Loucy (cell line): ENCODE measurements at regions not wholly inside any gene's neighbourhood (a gene's known extent, or its start where the extent isn't known, plus 50 kb on each side); places are given as distances from the start of the nearest gene placed in this dataset.

Experiments used
- H2AFZ ChIP-seq: fragments of 200-600 bp; sonication (generic); 2 replicates; pipeline ENCODE4 v1.6.0; 2016; ENCODE audit warnings: antibody characterized with exemption, mild to moderate bottlenecking, low read length, moderate library complexity
- H3F3A ChIP-seq: fragments of 200-600 bp; 2 replicates; pipeline ENCODE4 v1.6.0; 2016; ENCODE audit warnings: antibody characterized with exemption, low read depth, mild to moderate bottlenecking
- H3K27me3 ChIP-seq: fragments of 200-600 bp; sonication (generic); 2 replicates; pipeline ENCODE4 v1.6.1; 2014; ENCODE audit warnings: low read length, mild to moderate bottlenecking; ENCODE audit not compliant: insufficient read depth, poor library complexity, severe bottlenecking
- H3K36me3 ChIP-seq: fragments of 200-600 bp; sonication (generic); 2 replicates; pipeline ENCODE4 v1.6.1; 2016; ENCODE audit warnings: low read length; ENCODE audit not compliant: insufficient read depth
- H3K4me1 ChIP-seq: fragments of 200-600 bp; sonication (generic); 2 replicates; pipeline ENCODE4 v1.5.1; 2014; ENCODE audit warnings: low read length, mild to moderate bottlenecking; ENCODE audit not compliant: insufficient read depth, poor library complexity, severe bottlenecking
- H3K4me2 ChIP-seq: fragments of 200-600 bp; sonication (generic); 2 replicates; pipeline ENCODE4 v1.6.0; 2014; ENCODE audit warnings: antibody characterized with exemption, low read length, low read depth, mild to moderate bottlenecking; ENCODE audit not compliant: poor library complexity, severe bottlenecking
- H3K4me3 ChIP-seq: fragments of 200-600 bp; sonication (generic); 2 replicates; pipeline ENCODE4 v1.5.1; 2014; ENCODE audit warnings: low read length, mild to moderate bottlenecking, mixed read lengths; ENCODE audit not compliant: poor library complexity, severe bottlenecking
- H3K79me2 ChIP-seq: fragments of 200-600 bp; sonication (generic); 2 replicates; pipeline ENCODE4 v1.6.1; 2014; ENCODE audit warnings: low read length; ENCODE audit not compliant: insufficient read depth
- H3K9ac ChIP-seq: fragments of 200-600 bp; sonication (generic); 2 replicates; pipeline ENCODE4 v1.6.0; 2014; ENCODE audit warnings: mild to moderate bottlenecking, low read depth, low read length, moderate library complexity; ENCODE audit not compliant: poor library complexity, severe bottlenecking
- H3K9me2 ChIP-seq: fragments of 200-600 bp; sonication (generic); replicated peaks from 2 replicates; pipeline ENCODE4 v1.6.1; 2016; ENCODE audit warnings: low read depth, low read length, mixed read lengths
- H3K9me3 ChIP-seq: fragments of 200-600 bp; sonication (generic); 2 replicates; pipeline ENCODE4 v1.6.1; 2014; ENCODE audit warnings: mild to moderate bottlenecking, antibody characterized with exemption, low read length, low read depth; ENCODE audit not compliant: insufficient read depth
- H4K20me1 ChIP-seq: fragments of 200-600 bp; sonication (generic); 2 replicates; pipeline ENCODE4 v1.6.0; 2014; ENCODE audit warnings: antibody characterized with exemption, low read length, mild to moderate bottlenecking; ENCODE audit not compliant: insufficient read depth, poor library complexity, severe bottlenecking
- EZH2phosphoT487 ChIP-seq: fragments of 200-600 bp; IDR thresholded peaks from 2 replicates; pipeline ENCODE4 v1.6.1; 2018; ENCODE audit warnings: antibody characterized with exemption, mild to moderate bottlenecking, moderate library complexity, borderline replicate concordance
- TF ChIP-seq, protein P1 (sequence below): fragments of 200-600 bp; sonication (generic); conservative IDR thresholded peaks from 2 replicates; pipeline ENCODE4 v1.5.1; 2014; ENCODE audit warnings: mild to moderate bottlenecking, antibody characterized with exemption, low read length

DNA sequence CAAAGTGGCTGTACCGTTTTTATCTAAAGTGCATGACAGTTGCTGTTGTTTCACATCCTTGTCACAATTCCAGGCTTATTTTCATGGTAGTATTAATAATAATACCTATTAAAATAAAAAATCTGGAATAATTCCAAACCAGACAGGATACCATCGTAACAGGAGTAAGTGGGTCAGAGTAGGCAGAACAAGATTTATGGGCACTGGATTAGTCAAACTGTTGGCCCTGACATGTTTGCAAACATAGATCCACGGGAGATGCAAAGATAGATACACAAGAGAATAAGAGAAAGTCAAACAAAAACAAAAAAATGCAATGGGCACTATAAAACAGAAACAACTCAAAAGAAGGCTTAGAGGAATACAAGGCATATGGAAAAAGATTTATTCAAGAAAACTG lies 449.5 kb upstream of the HS3ST1 start:
- Histone ChIP-seq H3F3A (no peaks in the 10 kb centered on the region), H3K36me3 (no peaks in the 10 kb centered on the region), H3K4me3 (no peak overlapping the region), H2AFZ (no peak overlapping the region), H3K79me2 (no peaks in the 10 kb centered on the region), H4K20me1 (no peaks in the 10 kb centered on the region), H3K9me3 (0 out of 2 replicates have a peak, but pooled peaks cover 3% of the 10 kb centered on the region), H3K9me2 (no peaks in the 10 kb centered on the region), H3K27me3 (no peaks in the 10 kb centered on the region), H3K4me1 (no peaks in the 10 kb centered on the region), H3K4me2 (no peak overlapping the region), H3K9ac (no peak overlapping the region)
- no peak for TF ChIP-seq EZH2phosphoT487
- TF ChIP-seq, protein P1, sequence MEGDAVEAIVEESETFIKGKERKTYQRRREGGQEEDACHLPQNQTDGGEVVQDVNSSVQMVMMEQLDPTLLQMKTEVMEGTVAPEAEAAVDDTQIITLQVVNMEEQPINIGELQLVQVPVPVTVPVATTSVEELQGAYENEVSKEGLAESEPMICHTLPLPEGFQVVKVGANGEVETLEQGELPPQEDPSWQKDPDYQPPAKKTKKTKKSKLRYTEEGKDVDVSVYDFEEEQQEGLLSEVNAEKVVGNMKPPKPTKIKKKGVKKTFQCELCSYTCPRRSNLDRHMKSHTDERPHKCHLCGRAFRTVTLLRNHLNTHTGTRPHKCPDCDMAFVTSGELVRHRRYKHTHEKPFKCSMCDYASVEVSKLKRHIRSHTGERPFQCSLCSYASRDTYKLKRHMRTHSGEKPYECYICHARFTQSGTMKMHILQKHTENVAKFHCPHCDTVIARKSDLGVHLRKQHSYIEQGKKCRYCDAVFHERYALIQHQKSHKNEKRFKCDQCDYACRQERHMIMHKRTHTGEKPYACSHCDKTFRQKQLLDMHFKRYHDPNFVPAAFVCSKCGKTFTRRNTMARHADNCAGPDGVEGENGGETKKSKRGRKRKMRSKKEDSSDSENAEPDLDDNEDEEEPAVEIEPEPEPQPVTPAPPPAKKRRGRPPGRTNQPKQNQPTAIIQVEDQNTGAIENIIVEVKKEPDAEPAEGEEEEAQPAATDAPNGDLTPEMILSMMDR, result no peak

DNA sequence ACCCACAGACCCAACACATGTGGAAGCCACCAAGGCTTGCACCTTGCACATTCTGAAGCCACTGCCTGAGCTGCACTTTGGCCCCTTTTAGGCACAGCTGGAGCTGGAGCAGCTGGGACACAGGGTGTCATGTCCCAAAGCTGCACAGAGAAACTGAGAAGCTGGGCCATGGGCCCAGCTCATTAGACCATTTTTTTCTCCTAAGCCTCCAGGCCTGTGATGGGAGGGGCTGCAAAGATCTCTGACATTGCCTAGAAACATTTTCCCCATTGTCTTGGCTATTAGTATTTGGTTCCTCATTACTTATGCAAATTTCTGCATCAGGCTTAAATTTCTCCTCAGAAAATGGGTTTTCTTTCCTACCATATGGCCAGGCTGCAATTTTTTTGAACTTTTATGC lies 447.4 kb upstream of the HS3ST1 start:
- H3K4me2 ChIP-seq, result no peak overlapping the region

DNA sequence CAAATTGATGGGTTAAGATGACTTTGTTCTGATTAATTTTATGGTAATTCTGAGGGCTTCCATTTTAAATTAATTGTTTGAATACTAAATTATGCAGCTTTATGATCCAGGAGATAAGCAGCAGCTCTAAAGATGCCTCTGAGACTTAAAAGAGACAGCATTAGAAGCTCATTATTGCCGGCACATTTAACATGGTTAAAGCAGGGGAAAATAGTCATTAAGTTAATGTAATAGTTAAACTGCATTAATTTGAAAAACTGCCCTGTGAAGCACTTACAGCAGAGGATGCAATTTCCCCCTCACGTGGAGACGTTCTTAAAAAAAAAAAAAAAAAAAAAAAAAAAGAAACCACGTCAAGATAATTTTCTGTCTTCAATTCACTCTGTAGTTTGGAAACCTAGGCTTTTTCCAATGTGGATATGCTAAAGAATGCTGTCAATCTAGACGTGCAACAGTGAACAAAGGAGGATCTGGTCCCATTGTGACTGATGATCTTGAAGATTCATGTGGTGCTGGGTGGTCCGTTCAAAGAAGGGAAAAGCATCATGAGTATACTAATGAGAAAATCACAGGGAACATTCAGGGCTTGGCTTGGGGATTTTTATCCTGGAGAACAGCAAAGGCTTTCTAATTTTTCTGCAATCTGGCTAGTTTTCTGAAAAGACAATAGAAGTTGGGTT lies 440.6 kb upstream of the HS3ST1 start:
- H3K36me3 ChIP-seq, result no peaks in the 10 kb centered on the region
- H3K4me1 ChIP-seq, result no peaks in the 10 kb centered on the region

More for the DNA sequence above, 447.4 kb upstream of the HS3ST1 start:
- Histone ChIP-seq H2AFZ (no peak overlapping the region), H3K9me3 (0 out of 2 replicates have a peak, but pooled peaks cover 3% of the 10 kb centered on the region), H3K4me3 (no peak overlapping the region), H3K27me3 (no peaks in the 10 kb centered on the region), H3K36me3 (no peaks in the 10 kb centered on the region), H3K9ac (no peak overlapping the region), H4K20me1 (no peaks in the 10 kb centered on the region), H3K79me2 (no peaks in the 10 kb centered on the region), H3K9me2 (no peaks in the 10 kb centered on the region), H3K4me1 (no peaks in the 10 kb centered on the region), H3F3A (no peaks in the 10 kb centered on the region)
- no peak for TF ChIP-seq EZH2phosphoT487
- TF ChIP-seq, protein P1, result no peak

More for the DNA sequence above, 440.6 kb upstream of the HS3ST1 start:
- TF ChIP-seq, protein P1, result no peak
- TF ChIP-seq EZH2phosphoT487, result no peak
- Histone ChIP-seq H3K9ac (no peak overlapping the region), H2AFZ (no peak overlapping the region), H3K9me2 (no peaks in the 10 kb centered on the region), H3K27me3 (no peaks in the 10 kb centered on the region), H4K20me1 (no peaks in the 10 kb centered on the region), H3K9me3 (no peaks in the 10 kb centered on the region), H3K4me3 (no peak overlapping the region), H3K4me2 (no peak overlapping the region), H3F3A (no peaks in the 10 kb centered on the region), H3K79me2 (no peaks in the 10 kb centered on the region)
